Panc1 (cell line): ENCODE measurements at regions not wholly inside any gene's neighbourhood (a gene's known extent, or its start where the extent isn't known, plus 50 kb on each side); places are given as distances from the start of the nearest gene placed in this dataset.

ENCODE experiments used
- ATAC-seq: fragments of 200-7000 bp; cut with Tn5 transposase; 2 replicates; pipeline ENCODE4 v1.9.1; 2020; ENCODE audit warnings: mild to moderate bottlenecking, moderate library complexity
- BruUV-seq: library from RNA; stranded (reverse); fragments of 400-500 nt; replicated peaks from 2 replicates; lab custom pipeline; 2021; lab: Mats Ljungman, UMichigan
- CTCF ChIA-PET: fragments of 300-600 bp; sonication (Branson Sonifier 250); formaldehyde crosslinking; loops from one replicate; lab custom pipeline; 2022; ENCODE audit warnings: antibody characterized with exemption; lab: Charles Lee
- POLR2A ChIA-PET: fragments of 300-600 bp; sonication (Branson Sonifier 250); formaldehyde crosslinking; loops from one replicate; lab custom pipeline; 2022; ENCODE audit warnings: antibody characterized with exemption; lab: Charles Lee
- DNase-seq: peaks from one replicate; pipeline ENCODE4 v3.0.0-alpha.2; 2010; ENCODE audit warnings: low read depth, low spot score
- H3K27ac ChIP-seq: 2 replicates; pipeline ENCODE4 v1.5.1; 2011; ENCODE audit warnings: mild to moderate bottlenecking, low read length, inconsistent platforms
- H3K27me3 ChIP-seq: fragments of 200-500 bp; sonication (Bioruptor generic); 2 replicates; pipeline ENCODE4 v1.6.0; 2014; ENCODE audit warnings: low read length, inconsistent platforms; ENCODE audit not compliant: control insufficient read depth, insufficient read depth
- H3K36me3 ChIP-seq: fragments of 200-500 bp; sonication (Bioruptor generic); 2 replicates; pipeline ENCODE4 v1.5.1; 2014; ENCODE audit warnings: inconsistent platforms, mild to moderate bottlenecking, low read length, moderate library complexity; ENCODE audit not compliant: control insufficient read depth, insufficient read depth
- H3K4me1 ChIP-seq: 2 replicates; pipeline ENCODE4 v1.5.1; 2011; ENCODE audit warnings: inconsistent platforms, mild to moderate bottlenecking, low read length, moderate library complexity; ENCODE audit not compliant: control insufficient read depth, insufficient read depth
- H3K4me3 ChIP-seq, 2 experiments: 2 replicates each; pipeline ENCODE4 v1.5.1; 2011 to 2012; ENCODE audit warnings: low read depth in 2 of 2, low read length in 2 of 2, mild to moderate bottlenecking in 2 of 2, inconsistent platforms in 1 of 2, moderate library complexity in 1 of 2
- H3K9me3 ChIP-seq: fragments of 200-500 bp; sonication (Bioruptor generic); 2 replicates; pipeline ENCODE4 v1.5.1; 2014; ENCODE audit warnings: low read depth, mild to moderate bottlenecking, inconsistent platforms, low read length, moderate library complexity; ENCODE audit not compliant: control insufficient read depth, insufficient read depth
- CTCF ChIP-seq: fragments of 450-650 bp; IDR thresholded peaks from 2 replicates; pipeline ENCODE4 v1.5.1; 2017; ENCODE audit warnings: mild to moderate bottlenecking
- POLR2AphosphoS5 ChIP-seq: IDR thresholded peaks from 2 replicates; pipeline ENCODE4 v1.6.1; 2012; ENCODE audit warnings: mild to moderate bottlenecking, low read depth, low read length, moderate library complexity
- REST ChIP-seq, 2 experiments: IDR thresholded peaks; 2 replicates each; pipeline ENCODE4 v1.6.1; 2011 to 2012; ENCODE audit warnings: low read depth in 2 of 2, control low read depth in 1 of 2, low read length in 1 of 2, mild to moderate bottlenecking in 1 of 2, moderate library complexity in 1 of 2; ENCODE audit not compliant: insufficient read depth in 1 of 2
- SIN3A ChIP-seq: IDR thresholded peaks from 2 replicates; pipeline ENCODE4 v1.6.1; 2012; ENCODE audit warnings: low read depth, mild to moderate bottlenecking, low read length, moderate library complexity, borderline replicate concordance; ENCODE audit not compliant: insufficient read depth
- TCF7L2 ChIP-seq: IDR thresholded peaks from 2 replicates; pipeline ENCODE4 v1.6.1; 2011; ENCODE audit warnings: mild to moderate bottlenecking, low read depth, low read length, inconsistent platforms
- in situ Hi-C: cut with HindIII; loops from 2 replicates; pipeline ENCODE4 v1.10.0; 2016; ENCODE audit warnings: low sequenced_read_pairs, low pct_unique_long_range_greater_than_20kb
- intact Hi-C: fragments of 100-400 bp; cut with micrococcal nuclease; formaldehyde crosslinking; loops from one replicate; pipeline ENCODE4 v1.10.0; 2022; ENCODE audit not compliant: unreplicated experiment

- in situ Hi-C loops: no loop called here
- CTCF ChIA-PET: no interaction called here
- intact Hi-C loops: no loop called here
- Histone ChIP-seq H3K9me3 (no peaks in the 10 kb centered on the region), H3K4me1 (no peaks in the 10 kb centered on the region), H3K36me3 (no peaks in the 10 kb centered on the region), H3K27ac (no peak overlapping the region), H3K27me3 (no peaks in the 10 kb centered on the region), H3K4me3 (no peak overlapping the region)
- DNase-seq (no peak), ATAC-seq (no peak)
- BruUV-seq: no TSS peak
- TF ChIP-seq POLR2AphosphoS5 (no peak), TCF7L2 (no peak), SIN3A (no peak), REST (IDR thresholded peaks at IDR 0.05; ENCODE audit: insufficient read depth in 1 of 2, low read depth in 2 of 2, low read length in 1 of 2) (no peak), CTCF (no peak)
- POLR2A ChIA-PET: no interaction called here
Observed at GRCh38 chr2:204353823-204354222, 191.5 kb upstream of the PARD3B start.

GRCh38 chr2:204354442-204354856, 190.8 kb upstream of the PARD3B start:
- DNase-seq (no peak), ATAC-seq (no peak)
- TF ChIP-seq POLR2AphosphoS5: no peak
- no peak for TF ChIP-seq REST (IDR thresholded peaks at IDR 0.05; ENCODE audit: insufficient read depth in 1 of 2, low read depth in 2 of 2, low read length in 1 of 2)
- no peak for TF ChIP-seq CTCF
- TF ChIP-seq SIN3A: no peak
- TF ChIP-seq TCF7L2: no peak
- BruUV-seq: no TSS peak
- in situ Hi-C loops: no loop called here
- ChIA-PET CTCF (no interaction called here), POLR2A (no interaction called here)
- Histone ChIP-seq H3K27me3 (no peaks in the 10 kb centered on the region), H3K36me3 (no peaks in the 10 kb centered on the region), H3K9me3 (no peaks in the 10 kb centered on the region), H3K27ac (no peak overlapping the region), H3K4me1 (no peaks in the 10 kb centered on the region), H3K4me3 (no peak overlapping the region)
- intact Hi-C loops: no loop called here
